NT2/D1 (cell line): ENCODE measurements at regions not wholly inside any gene's neighbourhood (a gene's known extent, or its start where the extent isn't known, plus 50 kb on each side); places are given as distances from the start of the nearest gene placed in this dataset.

ENCODE experiments used
- YY1 ChIP-seq: IDR thresholded peaks from 2 replicates; pipeline ENCODE4 v1.6.1; 2011; ENCODE audit not compliant: insufficient read length, insufficient read depth
- ZNF274 ChIP-seq: IDR thresholded peaks from 2 replicates; pipeline ENCODE4 v1.6.1; 2011; ENCODE audit warnings: mild to moderate bottlenecking, low read depth, low read length

DNA sequence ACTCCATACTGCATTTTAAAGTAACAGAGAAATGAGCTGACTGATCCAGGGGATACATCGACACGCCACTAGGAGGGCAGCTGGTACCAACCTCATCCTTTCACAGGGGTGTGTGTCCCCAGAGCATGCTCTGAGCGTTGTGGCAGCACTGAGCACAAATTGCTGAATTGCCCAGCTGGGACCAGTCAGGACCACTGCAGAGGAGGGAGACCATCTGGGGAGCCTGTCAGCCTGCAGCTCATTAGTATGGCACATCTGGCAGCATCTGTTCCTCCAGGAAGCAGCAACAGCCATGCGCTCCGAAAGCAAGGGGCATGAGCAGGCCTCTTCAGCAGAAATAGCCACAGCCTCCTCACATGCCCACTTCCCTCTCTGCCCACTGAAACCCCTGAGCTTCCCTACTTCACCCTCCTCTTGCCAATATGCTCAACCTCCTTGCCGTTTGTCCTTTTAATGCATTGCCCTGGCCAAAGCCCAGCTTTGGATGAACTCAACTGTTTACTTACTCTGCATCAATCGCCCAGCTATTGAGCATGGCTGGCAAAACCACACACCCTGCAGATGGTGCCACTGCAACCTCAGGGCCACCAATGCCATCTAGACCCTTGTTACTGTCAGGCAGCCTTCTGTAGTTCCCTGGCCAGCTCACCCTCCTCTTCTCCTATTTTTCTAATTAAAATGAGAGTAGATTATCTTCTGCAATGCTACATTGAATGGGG lies 77.6 kb upstream of the NEDD9 start:
- TF ChIP-seq YY1: no peak
- no peak for TF ChIP-seq ZNF274
